Ectodermal cell (in vitro differentiated cells): ENCODE measurements at regions not wholly inside any gene's neighbourhood (a gene's known extent, or its start where the extent isn't known, plus 50 kb on each side); places are given as distances from the start of the nearest gene placed in this dataset.

ENCODE experiments used
- H3K27ac ChIP-seq: 2 replicates; pipeline ENCODE4 v1.7.0; 2013; ENCODE audit warnings: mild to moderate bottlenecking, low read depth, low read length; ENCODE audit not compliant: insufficient read depth, poor library complexity, severe bottlenecking
- H3K27me3 ChIP-seq: 2 replicates; pipeline ENCODE4 v1.7.0; 2013; ENCODE audit warnings: mild to moderate bottlenecking, low read length; ENCODE audit not compliant: insufficient read depth, control insufficient read depth, poor library complexity, severe bottlenecking
- H3K36me3 ChIP-seq: one replicate; pipeline ENCODE4 v1.7.0; 2013; ENCODE audit warnings: low read length; ENCODE audit not compliant: control insufficient read depth, insufficient read depth
- H3K4me1 ChIP-seq: one replicate; pipeline ENCODE4 v1.7.0; 2013; ENCODE audit warnings: low read length; ENCODE audit not compliant: control insufficient read depth, insufficient read depth
- H3K4me3 ChIP-seq: 2 replicates; pipeline ENCODE4 v1.7.0; 2013; ENCODE audit warnings: low read depth, low read length, control low read depth; ENCODE audit not compliant: insufficient read depth
- H3K9me3 ChIP-seq: 2 replicates; pipeline ENCODE4 v1.7.0; 2013; ENCODE audit warnings: mild to moderate bottlenecking, low read length, moderate library complexity; ENCODE audit not compliant: control insufficient read depth
- WGBS, 2 experiments: methylation state at CpG; one replicate each; pipeline ENCODE4 v1.1.7; 2013; ENCODE audit warnings: missing lambda C conversion rate in 2 of 2; 5-methylcytosine and 5-hydroxymethylcytosine counted together

- no peaks in the 10 kb centered on the region for H3K4me1 ChIP-seq
- H3K4me3 ChIP-seq: no peak overlapping the region
- no peaks in the 10 kb centered on the region for H3K9me3 ChIP-seq
- WGBS, 2 experiments: 86% methylated on average over 1 of the region's 2 CpGs; no CpG with 5 or more reads in 1 of the 2 experiments
- no peaks in the 10 kb centered on the region for H3K36me3 ChIP-seq
- H3K27ac ChIP-seq: no peak overlapping the region
- no peaks in the 10 kb centered on the region for H3K27me3 ChIP-seq
Measured at GRCh38 chr10:9645928-9646600, 1371.6 kb upstream of the CELF2 start.

- Histone ChIP-seq H3K4me3 (no peak overlapping the region), H3K27me3 (no peaks in the 10 kb centered on the region), H3K36me3 (no peaks in the 10 kb centered on the region), H3K4me1 (no peaks in the 10 kb centered on the region), H3K9me3 (no peaks in the 10 kb centered on the region), H3K27ac (no peak overlapping the region)
- 93 to 97% methylated on average over 3 of the region's 3 CpGs for WGBS, 2 experiments
Measured at GRCh38 chr10:9654261-9654660, 1363.4 kb upstream of the CELF2 start.

- Histone ChIP-seq H3K27me3 (no peaks in the 10 kb centered on the region), H3K4me1 (no peaks in the 10 kb centered on the region), H3K4me3 (no peak overlapping the region), H3K9me3 (no peaks in the 10 kb centered on the region), H3K27ac (no peak overlapping the region), H3K36me3 (no peaks in the 10 kb centered on the region)
Measured at GRCh38 chr10:9656386-9656785, 1361.3 kb upstream of the CELF2 start.

GRCh38 chr10:9656996-9657395, 1360.7 kb upstream of the CELF2 start:
- WGBS, 2 experiments: no CpG with 5 or more reads among the region's 1 CpG
- Histone ChIP-seq H3K27ac (no peak overlapping the region), H3K36me3 (no peaks in the 10 kb centered on the region), H3K9me3 (no peaks in the 10 kb centered on the region), H3K4me3 (no peak overlapping the region), H3K27me3 (no peaks in the 10 kb centered on the region), H3K4me1 (no peaks in the 10 kb centered on the region)

GRCh38 chr10:9657530-9657929, 1360.1 kb upstream of the CELF2 start:
- no peaks in the 10 kb centered on the region for H3K36me3 ChIP-seq
- WGBS, 2 experiments: 87 to 91% methylated on average over 2 of the region's 2 CpGs
- H3K9me3 ChIP-seq: no peaks in the 10 kb centered on the region
- H3K4me1 ChIP-seq: no peaks in the 10 kb centered on the region
- H3K4me3 ChIP-seq: no peak overlapping the region
- H3K27ac ChIP-seq: no peak overlapping the region
- H3K27me3 ChIP-seq: no peaks in the 10 kb centered on the region

DNA sequence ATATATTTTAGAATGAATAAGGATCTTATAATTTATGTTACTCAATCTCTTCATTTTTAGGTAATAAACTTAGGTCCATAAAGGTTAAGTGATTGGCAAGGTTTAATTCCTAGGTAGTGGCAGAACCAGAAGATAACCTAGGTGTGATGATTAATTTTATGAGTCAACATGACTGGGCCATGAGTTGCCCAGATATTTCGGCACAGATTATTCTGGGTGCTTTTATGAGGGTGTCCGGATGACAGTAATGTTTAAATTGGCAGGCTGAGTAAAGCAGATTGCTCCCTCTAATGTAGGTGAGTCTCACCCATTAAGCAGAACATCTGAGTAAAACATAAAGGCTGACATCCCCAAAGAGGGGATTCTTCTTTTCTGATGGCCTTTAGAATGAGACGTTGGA, 1349.3 kb upstream of the CELF2 start:
- Histone ChIP-seq H3K27ac (no peak overlapping the region), H3K36me3 (no peaks in the 10 kb centered on the region), H3K4me1 (no peaks in the 10 kb centered on the region), H3K9me3 (no peaks in the 10 kb centered on the region), H3K27me3 (no peaks in the 10 kb centered on the region), H3K4me3 (no peak overlapping the region)
- 94 to 96% methylated on average over 3 of the region's 3 CpGs for WGBS, 2 experiments

- Histone ChIP-seq H3K27ac (no peak overlapping the region), H3K36me3 (no peaks in the 10 kb centered on the region), H3K4me3 (no peak overlapping the region), H3K27me3 (no peaks in the 10 kb centered on the region), H3K4me1 (no peaks in the 10 kb centered on the region), H3K9me3 (no peaks in the 10 kb centered on the region)
- WGBS, 2 experiments: 83 to 88% methylated on average over 3 of the region's 3 CpGs
Measured at GRCh38 chr10:9670911-9671310, 1346.8 kb upstream of the CELF2 start.

- Histone ChIP-seq H3K9me3 (peaks cover 3% of the 10 kb centered on the region), H3K27me3 (no peaks in the 10 kb centered on the region), H3K36me3 (no peaks in the 10 kb centered on the region), H3K4me3 (no peak overlapping the region), H3K4me1 (no peaks in the 10 kb centered on the region), H3K27ac (no peak overlapping the region)
- WGBS, 2 experiments: 96% methylated on average over 2 of the region's 2 CpGs
Measured at GRCh38 chr10:9681655-9682054, 1336.0 kb upstream of the CELF2 start.

GRCh38 chr10:9682802-9683201, 1334.9 kb upstream of the CELF2 start:
- 80 to 92% methylated on average over 1 of the region's 1 CpG for WGBS, 2 experiments
- H3K27me3 ChIP-seq: no peaks in the 10 kb centered on the region
- no peak overlapping the region for H3K27ac ChIP-seq
- no peaks in the 10 kb centered on the region for H3K36me3 ChIP-seq
- peaks cover 3% of the 10 kb centered on the region for H3K9me3 ChIP-seq
- no peak overlapping the region for H3K4me3 ChIP-seq
- H3K4me1 ChIP-seq: no peaks in the 10 kb centered on the region

DNA sequence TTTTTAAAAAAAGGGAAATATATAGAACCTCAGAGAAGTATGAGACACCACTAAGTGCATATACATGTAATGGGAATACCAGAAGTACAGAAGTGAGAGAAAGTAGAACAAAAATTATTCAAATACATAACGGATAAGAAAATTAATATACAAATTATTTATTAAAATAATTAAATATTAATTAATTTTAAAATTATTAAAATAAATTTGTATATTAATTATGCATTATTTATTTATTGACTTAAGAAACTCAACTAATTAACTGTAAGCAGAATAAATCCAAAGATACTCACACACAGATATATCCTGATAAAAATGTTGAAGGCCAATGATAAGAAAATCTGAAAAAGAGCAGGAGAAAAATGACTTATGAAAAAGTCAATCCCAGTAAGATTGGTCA, 1333.5 kb upstream of the CELF2 start:
- H3K4me3 ChIP-seq: no peak overlapping the region
- no CpG with 5 or more reads among the region's 1 CpG for WGBS, 2 experiments

DNA sequence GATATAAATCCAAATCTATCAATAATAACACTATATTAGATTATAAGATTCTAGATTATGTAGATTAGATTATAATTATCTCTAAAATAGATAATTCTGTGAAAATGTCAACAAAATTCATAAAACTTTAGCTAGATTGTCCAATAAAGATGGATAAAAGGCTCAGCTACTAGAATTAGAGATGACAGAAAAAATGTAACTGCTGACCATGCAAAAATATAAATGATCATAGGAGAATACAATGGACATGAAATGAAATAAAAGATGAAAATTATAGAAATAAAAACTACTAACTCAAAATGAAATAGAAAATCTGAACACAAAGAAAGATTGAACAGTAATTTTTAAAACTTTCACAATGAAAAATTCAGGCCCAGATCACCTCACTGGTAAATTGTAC, 1332.1 kb upstream of the CELF2 start:
- no peak overlapping the region for H3K4me3 ChIP-seq
- no peaks in the 10 kb centered on the region for H3K27me3 ChIP-seq
- no peaks in the 10 kb centered on the region for H3K36me3 ChIP-seq
- no peak overlapping the region for H3K27ac ChIP-seq
- H3K9me3 ChIP-seq: no peaks in the 10 kb centered on the region
- no peaks in the 10 kb centered on the region for H3K4me1 ChIP-seq

More for the DNA sequence above, 1333.5 kb upstream of the CELF2 start:
- H3K9me3 ChIP-seq: peaks cover 3% of the 10 kb centered on the region
- H3K4me1 ChIP-seq: no peaks in the 10 kb centered on the region
- H3K36me3 ChIP-seq: no peaks in the 10 kb centered on the region
- H3K27me3 ChIP-seq: no peaks in the 10 kb centered on the region
- H3K27ac ChIP-seq: no peak overlapping the region
